ENCODE measurements at regions not wholly inside any gene's neighbourhood (a gene's known extent, or its start where the extent isn't known, plus 50 kb on each side); places are given as distances from the start of the nearest gene placed in this dataset.

- no peak overlapping the region for H2BK120ac ChIP-seq (ENCODE audit: low read depth, low read length, poor library complexity, severe bottlenecking)
- no peak overlapping the region for H3K4me2 ChIP-seq (ENCODE audit: insufficient read depth, insufficient read length, low read length)
- H4K8ac ChIP-seq (replicated peaks; ENCODE audit: insufficient read length, low read depth, low read length): no peak overlapping the region
- H3K4me1 Mint-ChIP-seq: peaks cover 27 to 31% of the 10 kb centered on the region in 2 experiments
- no peak overlapping the region for H3K14ac ChIP-seq (ENCODE audit: insufficient read depth, low read length)
- no peak overlapping the region for H3K18ac ChIP-seq (ENCODE audit: insufficient read length, low read depth, low read length)
- H4K5ac ChIP-seq (ENCODE audit: insufficient read length, low read depth, low read length): no peak overlapping the region
- H3K79me1 ChIP-seq (ENCODE audit: insufficient read depth, low read depth, low read length, poor library complexity, severe bottlenecking): no peaks in the 10 kb centered on the region
- H3K27me3 Mint-ChIP-seq (ENCODE audit: low read depth): no peaks in the 10 kb centered on the region; the same call in 1 of the 2 replicates
- H4K91ac ChIP-seq (ENCODE audit: insufficient read length, low read depth, low read length): no peak overlapping the region
- H3K9me3 ChIP-seq (ENCODE audit: control insufficient read depth, low read depth, low read length): no peaks in the 10 kb centered on the region
- no peak overlapping the region for H2BK5ac ChIP-seq (ENCODE audit: insufficient read length, low read length)
- peaks cover 18 to 22% of the 10 kb centered on the region in 2 experiments for H3K9me3 Mint-ChIP-seq
- no peaks in the 10 kb centered on the region for H3K23me2 ChIP-seq (ENCODE audit: insufficient read length, low read depth, low read length, poor library complexity, severe bottlenecking)
- H3K56ac ChIP-seq (ENCODE audit: insufficient read length, low read depth, low read length): no peak overlapping the region
- H3K4ac ChIP-seq (ENCODE audit: low read depth, low read length): no peak overlapping the region
- H3K36me3 Mint-ChIP-seq (ENCODE audit: insufficient read depth in 1 of 3, low read depth in 3 of 3): peaks cover 8 to 29% (median 19%) of the 10 kb centered on the region in 3 experiments; a peak in 6 of 7 replicates
- no peak overlapping the region for H2BK15ac ChIP-seq (ENCODE audit: low read depth, low read length)
- no peaks in the 10 kb centered on the region for H4K20me1 ChIP-seq (ENCODE audit: control insufficient read depth, insufficient read depth, insufficient read length)
- DNase-seq: no peak
- H2AFZ ChIP-seq (ENCODE audit: low read length): no peak overlapping the region
- no peak overlapping the region for H3K23ac ChIP-seq (ENCODE audit: insufficient read length, low read depth, low read length)
- no peak overlapping the region for H3K4me3 Mint-ChIP-seq
- no peak overlapping the region for H3T11ph ChIP-seq (ENCODE audit: low read length)
- no CpG with 5 or more reads among the region's 2 CpGs for WGBS (ENCODE audit: extremely low coverage, insufficient read length, low lambda C conversion rate)
- no peak overlapping the region for H3K27ac Mint-ChIP-seq
- H3K9ac ChIP-seq (ENCODE audit: extremely low read depth, insufficient read length, low read length): no peak overlapping the region
- H3K79me2 ChIP-seq (ENCODE audit: insufficient read depth, low read length): no peaks in the 10 kb centered on the region
- H2BK20ac ChIP-seq (ENCODE audit: low read depth, low read length, poor library complexity, severe bottlenecking): no peak overlapping the region
- H2AK5ac ChIP-seq (ENCODE audit: insufficient read length, low read length): no peak overlapping the region
- H3K27ac ChIP-seq (ENCODE audit: insufficient read length, low read depth, low read length): no peak overlapping the region
- H3K27me3 ChIP-seq (ENCODE audit: insufficient read depth, low read length): no peaks in the 10 kb centered on the region
- H2BK12ac ChIP-seq (ENCODE audit: insufficient read length, low read depth, low read length): no peak overlapping the region
- no peak for TF ChIP-seq CTCF (conservative IDR thresholded peaks at IDR 0.05)
- peaks cover 5% of the 10 kb centered on the region; the same call in 1 of the 2 replicates for H3K4me1 ChIP-seq (ENCODE audit: insufficient read depth, low read length)
Observed at GRCh38 chr11:106391771-106392420, 314.4 kb downstream of the AASDHPPT start.

Measured in H9 (cell line).